ENCODE measurements at regions not wholly inside any gene's neighbourhood (a gene's known extent, or its start where the extent isn't known, plus 50 kb on each side); places are given as distances from the start of the nearest gene placed in this dataset.

DNA sequence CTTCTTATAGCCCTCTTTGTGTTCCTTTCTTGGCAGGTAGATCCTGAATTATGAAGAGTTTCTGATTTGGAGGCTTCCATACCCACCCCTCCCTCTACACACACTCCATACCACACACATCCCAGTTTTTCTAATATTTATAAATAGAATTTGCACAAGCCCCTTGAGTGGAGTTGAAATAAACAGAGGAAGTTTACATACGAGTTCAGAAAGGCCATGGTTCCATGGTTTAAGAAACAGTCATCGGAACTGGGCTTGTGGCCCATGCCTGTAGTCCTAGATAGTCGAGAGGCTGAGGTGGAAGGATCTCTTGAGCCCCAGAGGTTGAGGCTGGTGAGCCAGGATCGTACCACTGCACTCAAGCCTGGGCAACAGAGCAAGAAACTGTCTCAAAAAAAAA, 62.7 kb upstream of the TANC1 start:
- DNase-seq, result no peak

DNA sequence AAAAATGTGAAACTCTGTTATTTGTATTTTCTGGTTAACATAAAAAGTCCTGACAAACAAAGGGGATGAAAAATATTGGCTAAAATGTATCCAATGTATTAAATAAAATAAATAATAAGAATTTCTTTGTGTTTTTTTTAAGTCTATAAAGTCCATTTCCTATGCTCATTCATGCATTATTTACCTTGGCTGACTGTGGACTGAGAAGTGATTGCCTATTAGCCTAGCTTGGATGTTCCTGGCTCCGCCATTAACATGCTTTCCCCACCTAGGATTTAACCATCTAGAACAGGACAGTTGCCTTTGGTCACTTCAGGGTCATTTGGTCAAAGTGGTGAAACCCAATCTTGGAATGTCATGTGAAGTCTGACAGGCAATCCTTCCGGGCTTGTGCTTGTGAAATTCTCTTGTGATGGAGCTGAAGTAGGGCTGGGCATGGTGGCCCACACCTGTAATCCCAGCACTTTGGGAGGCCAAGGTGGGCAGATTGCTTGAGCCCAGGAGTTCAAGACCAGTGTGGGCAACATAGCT, 60.4 kb upstream of the TANC1 start:
- DNase-seq, result no peak

DNA sequence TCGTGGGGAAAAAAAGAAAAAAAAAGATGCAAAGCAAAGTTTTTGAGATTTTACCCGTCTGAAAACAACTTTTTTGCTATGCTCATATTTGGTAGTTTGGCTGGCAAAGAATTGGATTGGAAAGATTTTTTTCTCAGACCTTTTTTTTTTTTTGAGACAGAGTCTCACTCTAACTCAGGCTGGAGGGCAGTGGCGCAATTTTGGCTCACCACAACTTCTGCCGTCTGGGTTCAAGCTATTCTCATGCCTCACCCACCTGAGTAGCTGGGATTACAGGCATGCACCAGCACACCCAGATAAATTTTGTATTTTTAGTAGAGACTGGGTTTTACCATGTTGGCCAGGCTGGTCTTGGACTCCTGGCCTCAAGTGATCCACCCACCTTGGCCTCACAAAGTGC, 56.3 kb upstream of the TANC1 start:
- DNase-seq, result no peak

GRCh38 chr2:158912765-158913164, 55.7 kb upstream of the TANC1 start:
- DNase-seq, result no peak

DNA sequence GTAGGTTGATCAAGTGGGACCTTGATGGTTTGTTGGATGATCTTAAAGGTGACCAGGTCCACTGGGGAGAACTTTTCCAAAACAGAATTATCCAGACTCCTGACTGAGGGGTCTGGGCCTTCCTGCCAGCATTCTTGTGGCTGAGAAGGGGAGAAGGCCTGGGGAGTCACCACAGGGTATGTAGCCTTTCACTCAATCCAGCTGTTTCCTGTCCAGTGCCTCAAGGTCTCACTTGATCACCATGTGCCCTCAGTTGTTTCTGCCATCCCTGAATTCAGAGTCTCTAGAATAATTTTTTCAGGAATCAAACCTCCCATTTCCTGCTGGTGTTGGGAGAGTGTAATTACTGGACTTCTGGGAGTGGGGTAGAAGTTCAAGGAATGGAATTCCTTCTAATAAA, 54.4 kb upstream of the TANC1 start:
- DNase-seq, result no peak

DNA sequence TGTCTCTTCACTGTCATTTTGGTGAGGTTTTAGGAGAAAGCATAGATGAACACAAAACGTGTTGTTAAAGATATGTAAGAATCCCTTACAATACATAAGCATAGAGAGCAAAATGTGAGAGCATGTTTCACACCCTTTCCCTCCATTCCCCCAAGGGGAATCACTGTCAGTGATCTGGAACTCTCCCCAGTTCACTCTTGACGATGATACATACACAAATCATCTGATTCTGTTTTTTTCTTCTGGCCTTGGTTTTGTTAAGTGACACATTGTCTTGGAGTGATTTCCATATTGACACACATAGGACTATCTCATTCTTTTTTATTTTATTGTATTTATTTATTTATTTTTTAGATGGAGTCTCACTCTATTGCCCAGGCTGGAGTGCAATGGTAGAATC, 53.7 kb upstream of the TANC1 start:
- DNase-seq, result no peak

- no peak for DNase-seq
Measured at GRCh38 chr2:158917121-158917520, 51.3 kb upstream of the TANC1 start.

GRCh38 chr2:158918452-158918851, 50.0 kb upstream of the TANC1 start:
- no peak for DNase-seq

Measured in activated CD4-positive, alpha-beta T cell treated with anti-CD3 and anti-CD28 coated beads, Interleukin-2, Interleukin-6, amounts not matched to agents 100 ng/mL and 50 ng/mL, durations not matched to agents 16 hours and 8 hours (primary cell).